ENCODE measurements at regions not wholly inside any gene's neighbourhood (a gene's known extent, or its start where the extent isn't known, plus 50 kb on each side); places are given as distances from the start of the nearest gene placed in this dataset.

GRCh38 chr3:178289544-178290160 is 246.6 kb upstream of the KCNMB2 start (continued):
- TF ChIP-seq CHD7 (IDR thresholded peaks at IDR 0.05; ENCODE audit: insufficient replicate concordance, low read length) (no peak), E2F6 (IDR thresholded peaks at IDR 0.05) (no peak), TEAD4 (IDR thresholded peaks at IDR 0.05; ENCODE audit: low read depth, low read length) (no peak)
